GM19463 (cell line): ENCODE measurements at regions not wholly inside any gene's neighbourhood (a gene's known extent, or its start where the extent isn't known, plus 50 kb on each side); places are given as distances from the start of the nearest gene placed in this dataset.

Source experiments
- ATAC-seq: cut with Tn5 transposase; IDR thresholded peaks from one replicate; pipeline ENCODE4 v1.9.1; 2021; ENCODE audit warnings: mild to moderate bottlenecking, moderate library complexity; ENCODE audit not compliant: unreplicated experiment

- peak; percentile 90 for ATAC-seq
Measured at GRCh38 chr6:20023549-20024315, 186.6 kb downstream of the ID4 start.

- no peak for ATAC-seq
Measured at GRCh38 chr6:20024316-20024673, 187.1 kb downstream of the ID4 start.

GRCh38 chr6:20024978-20025377 lies 187.3 kb downstream of the MBOAT1 start:
- no peak for ATAC-seq

GRCh38 chr6:20025681-20026080 lies 186.6 kb downstream of the MBOAT1 start:
- no peak for ATAC-seq

GRCh38 chr6:20028143-20028542 lies 184.1 kb downstream of the MBOAT1 start:
- ATAC-seq = no peak

GRCh38 chr6:20028562-20028961 lies 183.7 kb downstream of the MBOAT1 start:
- ATAC-seq = no peak

GRCh38 chr6:20029979-20030378 lies 182.3 kb downstream of the MBOAT1 start:
- ATAC-seq = no peak

- ATAC-seq = no peak
Measured at GRCh38 chr6:20031342-20031741, 180.9 kb downstream of the MBOAT1 start.

- no peak for ATAC-seq
Measured at GRCh38 chr6:20033697-20034407, 178.4 kb downstream of the MBOAT1 start.

- ATAC-seq = no peak
Measured at GRCh38 chr6:20034408-20034769, 177.9 kb downstream of the MBOAT1 start.

- ATAC-seq = no peak
Measured at GRCh38 chr6:20036141-20036677, 176.1 kb downstream of the MBOAT1 start.

- no peak for ATAC-seq
Measured at GRCh38 chr6:20038410-20039204, 173.7 kb downstream of the MBOAT1 start.

- no peak for ATAC-seq
Measured at GRCh38 chr6:20044883-20045282, 167.4 kb downstream of the MBOAT1 start.
